ENCODE measurements at regions not wholly inside any gene's neighbourhood (a gene's known extent, or its start where the extent isn't known, plus 50 kb on each side); places are given as distances from the start of the nearest gene placed in this dataset.

GRCh38 chr14:106419376-106419965 is 893.1 kb downstream of the TMEM121 start:
- no peak for TF ChIP-seq EZH2 (IDR thresholded peaks at IDR 0.05; ENCODE audit: insufficient read depth, low read length)
- TF ChIP-seq CTCF (IDR thresholded peaks at IDR 0.05; ENCODE audit: insufficient read depth, low read depth, low read length): no peak
